ENCODE measurements at regions not wholly inside any gene's neighbourhood (a gene's known extent, or its start where the extent isn't known, plus 50 kb on each side); places are given as distances from the start of the nearest gene placed in this dataset.

- TF ChIP-seq TAF1 (IDR thresholded peaks at IDR 0.05; ENCODE audit: low read depth, low read length) (no peak), USF2 (IDR thresholded peaks at IDR 0.05; ENCODE audit: low read length) (no peak), RAD21 (IDR thresholded peaks at IDR 0.05 in 1 of 2, conservative IDR thresholded peaks at IDR 0.05 in 1 of 2; ENCODE audit: low read depth in 2 of 2, low read length in 2 of 2) (no peak), CTCF (IDR thresholded peaks at IDR 0.05; ENCODE audit: control extremely low read depth in 1 of 3, insufficient read depth in 1 of 3, low read depth in 1 of 3, low read length in 3 of 3) (no peak), POLR2A (IDR thresholded peaks at IDR 0.05; ENCODE audit: control extremely low read depth in 1 of 2, low read depth in 2 of 2, low read length in 2 of 2) (no peak), BRCA1 (IDR thresholded peaks at IDR 0.05; ENCODE audit: low read depth, low read length) (no peak), EZH2 (IDR thresholded peaks at IDR 0.05; ENCODE audit: low read depth, low read length, severe bottlenecking) (no peak)
Measured at GRCh38 chr4:13095722-13096121, 388.4 kb downstream of the RAB28 start.
